HG03575 (cell line): ENCODE measurements at regions not wholly inside any gene's neighbourhood (a gene's known extent, or its start where the extent isn't known, plus 50 kb on each side); places are given as distances from the start of the nearest gene placed in this dataset.
"Not testable (repeated sequence)": the region's sequence is repeated elsewhere in the genome, so short reads cannot be mapped to it uniquely, and the experiment has no call there.

ENCODE experiments used
- ATAC-seq: cut with Tn5 transposase; IDR thresholded peaks from one replicate; pipeline ENCODE4 v1.9.1; 2021; ENCODE audit not compliant: unreplicated experiment, insufficient number of reproducible peaks, low FRiP score; ENCODE audit errors: extremely low read depth

DNA sequence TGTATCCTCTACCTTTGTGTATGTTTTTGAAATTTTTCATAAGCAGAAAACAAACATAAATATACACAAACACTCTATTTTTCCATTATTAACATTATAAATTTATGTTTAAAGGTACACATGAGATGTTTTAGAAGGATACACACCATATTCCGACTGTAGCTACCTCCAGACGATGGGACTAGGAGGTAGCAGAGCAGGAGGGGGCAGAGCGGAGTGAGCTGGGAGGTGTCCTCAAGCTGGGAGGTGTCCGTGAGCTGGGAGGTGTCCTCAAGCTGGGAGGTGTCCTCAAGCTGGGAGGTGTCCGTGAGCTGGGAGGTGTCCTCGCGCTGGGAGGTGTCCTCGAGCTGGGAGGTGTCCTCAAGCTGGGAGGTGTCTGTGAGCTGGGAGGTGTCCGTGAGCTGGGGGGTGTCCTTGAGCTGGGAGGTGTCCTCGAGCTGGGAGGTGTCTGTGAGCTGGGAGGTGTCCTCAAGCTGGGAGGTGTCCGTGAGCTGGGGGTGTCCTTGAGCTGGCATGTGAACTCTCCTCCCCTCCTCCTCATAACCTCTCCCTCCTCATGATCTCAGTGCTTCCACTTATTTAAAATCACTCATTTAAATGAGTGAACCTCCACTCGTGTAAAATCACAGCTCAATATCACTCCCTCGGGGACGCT lies 346.9 kb upstream of the SFSWAP start:
- ATAC-seq = no peak

DNA sequence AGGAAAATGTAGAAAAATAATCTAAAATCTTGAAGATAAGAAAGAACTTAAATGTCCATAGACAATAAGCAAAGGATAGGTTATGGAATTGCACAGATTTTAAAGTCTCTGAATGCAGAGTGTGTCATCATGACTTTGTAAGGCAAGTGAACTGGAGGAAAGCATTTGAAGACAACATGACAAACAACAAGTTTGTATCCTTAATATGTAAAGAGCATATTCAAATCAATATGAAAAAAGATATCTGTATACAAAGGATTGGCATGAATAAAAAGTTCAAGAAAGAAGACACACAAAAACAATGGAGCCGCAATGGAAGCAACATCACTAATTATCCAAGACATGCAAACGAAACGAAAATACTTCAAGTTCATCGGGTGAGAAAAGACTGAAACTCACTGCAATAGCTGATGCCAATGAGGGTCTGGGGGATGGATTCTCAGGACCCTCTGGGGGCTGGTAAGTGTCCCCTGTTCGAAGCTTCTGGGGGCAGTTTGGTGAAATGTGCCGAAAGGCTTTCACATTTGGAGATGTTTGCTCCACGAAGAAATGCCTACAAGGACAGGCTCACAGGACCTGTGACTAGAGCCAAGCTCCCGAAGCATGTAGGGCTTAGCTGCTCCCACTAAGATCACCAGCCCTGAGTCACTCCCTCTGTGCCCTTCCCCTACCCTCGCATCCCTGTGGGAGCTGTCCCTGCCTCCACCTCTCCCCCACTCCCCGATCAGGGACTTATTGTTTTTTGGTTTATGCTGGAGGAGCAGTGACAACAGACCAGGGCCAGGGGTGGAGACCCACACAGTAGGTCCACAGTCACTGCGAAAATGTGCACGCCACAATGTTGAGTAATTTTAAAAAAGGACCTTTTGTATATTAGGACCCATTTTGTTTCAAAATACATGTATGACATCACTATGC lies 345.7 kb upstream of the SFSWAP start:
- ATAC-seq = no peak

DNA sequence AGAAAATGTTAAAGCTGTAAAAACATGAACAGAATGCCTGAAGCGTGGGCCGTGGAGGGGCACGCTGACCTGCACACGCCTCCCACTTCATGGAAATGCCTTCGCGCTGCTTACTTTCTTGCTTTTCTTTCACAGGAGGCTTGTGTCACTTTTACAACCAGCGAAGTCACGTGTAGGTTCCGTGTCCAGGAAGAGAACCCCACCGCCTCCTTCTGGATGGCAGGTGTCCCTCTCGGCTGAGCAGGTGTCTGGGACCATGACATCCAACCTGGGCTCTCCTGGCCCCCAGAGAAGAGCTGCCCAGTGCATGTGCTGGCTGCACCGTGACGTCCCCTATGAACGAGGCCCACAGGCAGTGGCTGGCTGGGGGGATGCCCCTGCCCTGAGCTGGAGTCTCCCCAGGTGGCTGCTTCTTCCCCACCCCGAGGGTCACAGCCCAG lies 345.0 kb upstream of the SFSWAP start:
- ATAC-seq = no peak

DNA sequence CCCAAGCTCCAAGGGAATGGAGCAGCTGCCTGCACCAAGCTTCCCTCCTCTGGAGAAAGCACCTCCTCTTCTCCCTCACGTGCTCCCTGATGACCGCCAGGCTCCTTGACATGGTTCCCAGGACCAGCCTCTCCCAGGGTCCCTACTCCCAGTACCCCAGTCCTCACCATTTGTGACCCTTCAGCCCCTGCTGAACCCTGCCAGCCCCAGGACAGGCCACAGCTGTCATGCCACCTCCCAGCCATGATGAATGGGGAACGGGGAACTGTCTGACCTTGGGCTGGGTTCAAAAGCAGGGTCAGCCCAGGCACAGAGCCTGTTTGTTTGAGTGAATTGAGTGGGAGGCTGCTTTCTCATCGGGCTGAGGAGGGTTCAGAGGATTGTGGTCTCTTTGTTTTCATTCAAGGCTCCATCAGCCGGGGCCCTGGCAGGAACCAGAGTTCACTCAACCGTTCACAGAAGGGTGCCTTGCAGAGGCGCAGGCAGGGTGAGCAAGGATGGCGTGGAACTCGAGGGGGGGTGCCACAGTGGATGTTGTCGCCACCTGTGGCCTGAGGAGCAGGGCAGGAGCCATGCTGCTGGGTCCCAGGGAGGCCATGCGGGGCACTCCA lies 344.5 kb upstream of the SFSWAP start:
- no peak for ATAC-seq

DNA sequence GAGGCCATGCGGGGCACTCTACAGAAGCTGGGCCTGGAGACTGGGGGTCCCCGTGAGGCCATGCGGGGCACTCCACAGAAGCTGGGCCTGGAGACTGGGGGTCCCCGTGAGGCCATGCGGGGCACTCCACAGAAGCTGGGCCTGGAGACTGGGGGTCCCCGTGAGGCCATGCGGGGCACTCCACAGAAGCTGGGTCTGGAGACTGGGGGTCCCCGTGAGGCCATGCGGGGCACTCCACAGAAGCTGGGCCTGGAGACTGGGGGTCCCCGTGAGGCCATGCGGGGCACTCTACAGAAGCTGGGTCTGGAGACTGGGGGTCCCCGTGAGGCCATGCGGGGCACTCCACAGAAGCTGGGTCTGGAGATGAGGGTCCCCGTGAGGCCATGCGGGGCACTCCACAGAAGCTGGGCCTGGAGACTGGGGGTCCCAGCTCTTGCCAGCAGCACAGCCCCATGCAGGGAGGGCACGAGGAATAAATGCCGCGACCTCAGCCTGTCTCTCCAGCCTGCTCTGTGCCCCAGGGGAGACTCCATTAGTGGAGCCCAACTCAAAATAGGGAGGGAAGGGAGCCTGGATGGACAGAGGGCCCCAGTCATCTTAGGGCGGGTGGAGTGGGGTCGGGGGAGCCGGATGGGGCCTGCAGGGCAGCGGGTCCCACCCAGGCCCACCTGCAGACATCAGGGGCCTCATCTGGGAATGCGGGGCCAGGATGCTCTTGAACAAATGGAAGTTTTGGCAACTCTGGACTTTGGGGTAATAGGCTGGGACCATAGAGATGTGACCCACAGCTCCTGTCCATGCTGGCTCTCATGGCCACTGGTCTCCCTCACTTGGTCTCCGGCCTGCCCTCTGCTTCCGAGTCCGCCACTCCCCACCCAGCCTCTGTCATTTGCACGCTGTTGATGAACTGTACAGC lies 343.6 kb upstream of the SFSWAP start:
- not testable (repeated sequence) for ATAC-seq

DNA sequence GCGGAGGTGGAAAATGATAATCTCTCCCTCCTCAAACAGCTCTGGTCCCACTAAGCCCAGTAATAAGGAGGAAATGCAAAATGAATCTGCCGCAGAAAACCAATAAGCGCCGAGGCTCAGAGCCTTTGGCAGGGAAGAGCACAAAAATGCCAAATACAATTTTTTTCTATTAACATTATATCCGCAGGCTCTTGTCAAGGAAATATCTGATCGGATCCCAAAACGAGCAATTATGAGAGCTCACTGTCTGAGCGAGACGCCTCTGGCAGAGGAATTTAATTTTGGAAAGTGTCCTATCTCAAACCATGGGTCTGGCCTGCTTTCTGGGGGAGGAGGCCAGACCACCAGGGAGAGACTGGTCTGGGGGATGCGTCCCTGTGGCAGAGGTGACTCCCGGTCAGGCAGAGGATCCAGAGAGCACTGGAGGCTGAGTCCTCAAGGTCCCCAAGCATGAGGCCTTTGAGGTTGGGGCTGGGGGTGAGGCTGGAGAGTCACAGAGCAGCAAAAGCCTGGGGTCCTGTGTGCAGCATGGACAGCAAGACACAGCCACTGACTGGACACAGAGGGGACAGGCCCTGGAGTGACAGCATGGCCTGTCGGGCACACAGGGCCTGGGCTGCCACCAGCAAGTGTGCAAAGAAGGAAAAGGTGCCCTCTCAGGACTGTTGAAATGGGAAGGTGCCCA lies 342.8 kb upstream of the SFSWAP start:
- no peak for ATAC-seq

DNA sequence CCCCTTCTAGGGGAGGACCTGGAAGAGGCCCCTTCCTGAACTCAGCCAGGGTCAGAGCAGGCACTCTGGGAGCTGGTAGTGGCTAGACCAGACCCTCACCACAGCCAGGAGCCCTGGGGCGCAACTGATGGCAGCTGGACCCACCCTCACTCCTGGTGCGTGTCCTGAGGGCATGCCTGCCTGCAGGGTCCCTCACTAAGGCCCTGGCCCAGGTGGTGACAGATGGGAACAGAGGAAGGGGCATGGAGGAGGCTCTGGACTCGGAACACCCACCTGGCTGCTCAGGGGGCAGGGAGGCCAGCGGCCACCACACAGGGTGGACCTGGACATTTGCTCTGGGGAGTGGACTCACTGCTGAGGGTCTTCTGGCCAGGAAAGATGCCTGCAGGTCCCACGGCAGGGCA lies 342.2 kb upstream of the SFSWAP start:
- ATAC-seq = no peak

DNA sequence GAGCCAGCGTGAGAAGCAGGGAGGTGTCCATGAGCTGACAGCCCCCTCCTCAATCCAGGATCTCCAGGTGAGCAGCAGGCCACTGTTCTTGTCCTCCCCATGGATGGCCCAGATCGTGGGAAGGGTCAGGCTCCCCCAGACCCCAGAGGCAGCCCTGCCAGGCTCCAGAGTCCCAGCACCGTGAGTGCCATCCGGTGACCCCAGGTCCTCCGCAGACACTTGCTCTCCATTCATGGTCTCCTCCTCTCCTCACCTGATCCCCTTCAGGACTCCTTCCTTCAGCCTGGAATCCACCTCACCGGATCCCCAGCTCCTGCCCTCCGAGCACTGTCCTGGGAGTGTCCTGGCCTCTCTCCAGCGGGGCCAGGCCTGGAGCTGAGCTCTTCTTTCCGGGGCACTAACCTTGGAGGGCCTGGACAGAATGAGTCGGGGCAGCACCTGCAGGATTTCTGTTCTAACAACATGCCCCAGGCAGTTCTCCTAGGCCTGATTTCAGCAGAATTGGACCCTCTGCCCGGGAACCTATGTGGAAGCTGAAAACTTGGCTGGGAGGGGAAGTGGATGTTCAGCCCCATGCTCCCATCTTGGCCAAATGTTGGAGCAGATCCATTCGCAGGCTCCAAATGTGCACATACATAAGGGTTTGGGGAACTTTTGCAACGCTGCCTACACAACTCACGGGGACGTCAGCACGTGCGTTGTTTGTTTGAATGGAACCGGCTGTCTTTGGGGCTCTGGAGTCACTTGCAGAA lies 341.6 kb upstream of the SFSWAP start:
- ATAC-seq = no peak

DNA sequence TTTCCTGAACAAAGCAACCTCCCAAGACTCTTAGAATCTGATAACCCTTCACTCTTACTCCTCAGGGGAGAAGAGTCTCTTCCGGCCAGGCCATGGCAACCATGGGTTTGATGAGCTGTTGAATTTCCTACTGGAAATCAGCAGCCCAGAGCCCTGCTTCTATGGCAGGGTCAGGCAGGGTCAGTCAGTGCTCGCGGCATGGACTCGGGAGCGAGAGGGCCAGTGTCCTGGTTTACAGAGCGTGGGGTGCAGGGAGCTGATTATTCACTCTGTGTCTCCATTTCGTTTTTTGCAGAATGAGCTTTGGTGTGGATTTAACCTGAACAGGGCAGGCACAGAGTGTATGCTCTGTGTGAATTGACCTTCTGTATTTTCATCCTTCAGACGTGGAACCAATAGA lies 340.6 kb upstream of the SFSWAP start:
- no peak for ATAC-seq

DNA sequence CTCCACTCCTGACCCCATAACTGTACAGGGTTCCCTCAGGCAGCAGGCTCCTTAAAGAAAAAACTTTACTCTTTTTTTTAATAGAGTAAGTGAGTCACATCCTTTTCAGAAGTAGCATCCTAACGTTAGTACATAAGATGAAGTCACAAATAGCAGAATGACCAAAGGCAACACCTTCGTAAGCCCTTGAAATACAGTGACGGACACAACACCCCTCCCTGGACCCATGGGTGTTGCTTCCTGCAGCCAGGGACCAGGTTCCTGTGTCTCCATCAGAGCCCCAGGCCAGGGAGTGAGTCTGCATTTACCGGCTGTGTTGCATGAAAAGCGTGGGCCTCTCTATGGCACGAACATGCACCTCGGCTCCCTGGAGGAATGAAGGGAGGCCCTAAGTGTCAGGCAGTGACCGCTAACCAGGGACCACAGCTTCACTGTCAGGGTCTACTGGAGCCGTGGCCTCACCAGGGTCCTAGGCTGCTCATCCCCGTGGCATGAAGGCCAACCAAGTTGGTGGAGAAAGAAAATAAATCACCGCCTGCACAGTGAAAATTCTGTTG lies 340.0 kb upstream of the SFSWAP start:
- ATAC-seq = no peak

DNA sequence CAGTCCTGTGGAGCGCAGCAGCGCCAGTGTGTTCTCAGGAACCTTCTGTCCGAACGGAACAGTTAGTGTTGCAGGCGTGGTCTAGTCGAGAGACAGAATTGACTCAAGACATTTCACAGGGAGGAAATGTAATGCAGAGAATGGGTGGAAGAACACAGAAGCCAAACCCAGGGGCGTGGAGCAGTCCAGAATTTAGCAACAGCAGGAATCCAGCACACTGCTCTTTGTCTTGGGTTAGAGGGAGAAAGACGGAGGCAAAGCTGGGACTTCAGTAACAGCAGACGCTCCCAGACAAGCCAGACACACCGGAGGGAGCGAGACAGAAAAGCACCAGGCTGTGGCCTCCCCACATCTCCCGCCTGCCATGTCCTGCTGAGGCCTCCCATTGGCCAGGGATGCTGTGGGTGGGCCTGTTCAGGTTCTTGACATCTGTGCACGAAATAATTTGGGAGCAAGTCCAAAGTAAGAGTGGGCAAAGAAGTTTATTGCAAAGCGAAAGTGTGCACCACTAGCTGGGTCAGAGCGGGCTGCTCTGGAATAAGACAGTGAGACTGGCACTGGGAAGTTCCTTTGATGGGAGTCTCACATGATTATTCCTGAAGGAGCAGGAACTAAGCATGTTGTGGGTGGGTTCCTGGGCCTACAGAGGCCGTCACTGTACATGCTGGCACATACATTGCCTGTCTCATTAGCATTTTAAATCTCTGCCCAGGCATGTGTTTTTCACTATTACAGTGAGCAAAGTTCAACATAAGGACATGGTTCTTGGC lies 339.3 kb upstream of the SFSWAP start:
- no peak for ATAC-seq

DNA sequence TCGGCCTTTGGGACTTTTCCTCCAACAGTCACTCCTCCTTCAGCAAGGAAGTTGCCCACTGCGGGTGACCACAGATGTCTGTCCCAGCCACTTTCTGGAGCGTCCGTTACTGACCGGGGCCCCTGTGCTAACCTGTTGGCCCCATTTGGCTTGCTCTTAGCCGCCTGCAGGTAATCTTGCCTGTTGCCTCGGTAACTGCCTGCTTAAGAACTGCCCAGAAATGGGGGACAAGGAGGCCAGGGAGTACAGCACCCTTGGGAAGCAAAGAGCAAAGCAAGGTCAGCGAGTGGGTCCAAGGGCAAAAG lies 338.8 kb upstream of the SFSWAP start:
- ATAC-seq = no peak

DNA sequence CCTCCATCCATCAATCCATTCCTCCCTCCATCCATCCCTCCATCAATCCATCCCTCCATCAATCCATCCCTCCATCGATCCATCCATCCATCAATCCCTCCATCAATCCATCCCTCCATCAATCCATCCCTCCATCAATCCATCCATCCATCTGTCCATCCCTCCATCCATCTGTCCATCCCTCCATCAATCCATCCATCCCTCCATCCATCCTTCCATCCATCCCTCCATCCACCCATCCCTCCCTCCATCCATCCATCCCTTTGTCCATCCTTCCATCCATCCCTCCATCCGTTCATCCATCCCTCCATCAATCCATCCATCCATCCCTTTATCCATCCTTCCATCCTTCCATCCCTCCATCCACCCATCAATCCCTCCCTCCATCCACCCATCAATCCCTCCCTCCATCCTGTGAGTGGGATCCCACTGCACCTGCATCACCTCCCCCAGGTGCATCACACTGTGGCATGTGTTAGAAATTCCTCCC lies 338.1 kb upstream of the SFSWAP start:
- no peak for ATAC-seq

DNA sequence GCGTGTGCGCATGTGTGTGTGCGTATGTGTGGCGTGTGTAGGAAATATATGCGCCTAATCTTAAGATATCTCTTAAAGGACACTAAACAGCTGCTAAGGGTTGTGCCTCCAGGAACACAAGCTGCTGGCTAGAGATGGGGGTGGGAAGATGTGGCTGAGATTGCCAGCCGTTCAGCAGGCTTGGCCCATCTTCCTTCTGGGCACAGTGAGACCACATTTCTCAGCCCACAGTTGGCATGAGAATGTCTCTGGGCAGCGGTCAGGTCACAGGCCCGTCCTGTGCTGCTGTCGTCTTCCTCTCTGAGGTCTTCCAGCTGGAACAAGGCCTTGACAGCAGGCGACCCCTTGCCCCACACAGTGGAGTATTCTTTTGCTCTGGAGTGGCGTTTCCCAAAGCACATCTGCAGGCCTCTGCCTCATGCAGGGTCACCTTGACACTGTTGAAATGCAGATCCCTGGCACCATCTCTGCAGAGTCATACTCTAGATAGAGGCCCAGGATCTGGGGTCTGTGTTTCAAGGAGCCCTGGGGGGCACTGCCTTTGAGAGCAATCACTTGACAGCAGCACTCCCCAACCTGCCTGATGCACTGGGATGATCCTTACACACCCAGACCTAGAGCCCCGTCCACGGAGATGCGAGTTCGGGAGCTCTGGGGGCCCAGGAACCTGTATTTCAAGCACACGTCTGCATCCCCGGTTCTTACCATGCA lies 335.5 kb upstream of the SFSWAP start:
- ATAC-seq = no peak

DNA sequence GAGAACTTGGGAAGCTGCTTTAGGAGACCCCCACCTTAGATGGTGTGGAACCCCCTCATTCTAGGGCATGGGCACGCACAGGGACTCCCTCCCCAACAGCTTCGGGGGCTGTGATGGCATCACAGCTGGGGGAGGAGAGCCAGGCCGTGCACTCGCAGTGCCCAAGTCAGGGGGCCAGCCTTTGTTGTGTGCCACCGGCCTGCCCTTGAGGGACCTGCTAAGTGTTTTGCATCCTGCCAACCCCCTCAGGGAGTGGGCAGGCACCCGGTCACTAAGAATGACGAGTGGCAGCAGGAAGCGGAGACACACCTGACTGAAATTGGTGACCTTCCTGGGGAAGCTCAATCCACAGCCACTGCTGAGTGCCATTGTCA lies 334.9 kb upstream of the SFSWAP start:
- ATAC-seq = no peak

DNA sequence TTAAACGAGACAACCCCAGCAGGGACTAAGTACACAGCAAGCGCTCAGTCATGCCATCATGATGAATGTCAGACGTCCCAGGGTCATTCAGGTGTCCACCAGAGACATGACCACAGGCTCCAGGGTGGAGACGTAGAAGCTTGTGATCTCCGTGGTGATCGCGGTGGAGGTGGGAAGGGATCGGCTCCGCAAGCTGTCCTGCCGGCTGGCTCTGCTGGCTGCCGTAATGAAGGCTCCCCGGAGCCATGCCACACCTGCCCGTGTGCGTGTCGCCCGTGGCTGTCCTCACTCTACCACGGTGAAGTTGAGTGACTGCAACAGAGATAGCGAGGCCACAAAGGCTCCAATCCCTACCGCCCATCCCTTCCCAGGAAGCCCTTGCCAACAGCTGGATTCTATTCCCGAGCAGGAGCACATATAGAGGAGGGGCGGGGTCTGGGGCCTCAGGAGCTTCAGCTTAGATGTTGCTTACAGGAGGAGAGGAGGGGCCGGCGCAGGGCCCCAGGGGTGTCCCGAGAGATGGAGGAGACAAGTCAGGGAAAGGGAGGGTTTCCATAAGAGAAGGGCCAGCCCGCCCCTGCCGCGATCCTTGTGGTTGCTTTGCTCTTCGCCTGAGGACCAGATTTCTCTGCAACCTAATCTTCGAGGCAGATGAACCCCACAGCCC lies 332.6 kb upstream of the SFSWAP start:
- ATAC-seq = no peak
